Dedifferentiated amniotic fluid mesenchymal stem cell (primary cell): ENCODE measurements at regions not wholly inside any gene's neighbourhood (a gene's known extent, or its start where the extent isn't known, plus 50 kb on each side); places are given as distances from the start of the nearest gene placed in this dataset.

Source experiments
- DNase-seq: peaks from one replicate; pipeline ENCODE4 v3.0.0-alpha.2; 2016; ENCODE audit errors: extremely low spot score

GRCh38 chr10:105879401-105879800 is 1238.3 kb downstream of the SORCS3 start:
- DNase-seq: no peak

GRCh38 chr10:105875050-105875449 is 1234.0 kb downstream of the SORCS3 start:
- no peak for DNase-seq

- no peak for DNase-seq
Observed at GRCh38 chr10:105872665-105873064, 1231.6 kb downstream of the SORCS3 start.

GRCh38 chr10:105868935-105869334 is 1227.8 kb downstream of the SORCS3 start:
- DNase-seq: no peak

- no peak for DNase-seq
Observed at GRCh38 chr10:105864854-105865253, 1223.8 kb downstream of the SORCS3 start.

GRCh38 chr10:105857268-105858264 is 1216.5 kb downstream of the SORCS3 start:
- DNase-seq: no peak

- no peak for DNase-seq
Observed at GRCh38 chr10:105855791-105856190, 1214.7 kb downstream of the SORCS3 start.

- no peak for DNase-seq
Observed at GRCh38 chr10:105844676-105845570, 1203.8 kb downstream of the SORCS3 start.

- no peak for DNase-seq
Observed at GRCh38 chr10:105844241-105844640, 1203.2 kb downstream of the SORCS3 start.

- DNase-seq: no peak
Observed at GRCh38 chr10:105843786-105844185, 1202.7 kb downstream of the SORCS3 start.

- no peak for DNase-seq
Observed at GRCh38 chr10:105840288-105840770, 1199.2 kb downstream of the SORCS3 start.

GRCh38 chr10:105838392-105838791 is 1197.3 kb downstream of the SORCS3 start:
- DNase-seq: no peak

- DNase-seq: no peak
Observed at GRCh38 chr10:105837951-105838350, 1196.9 kb downstream of the SORCS3 start.

GRCh38 chr10:105834261-105835059 is 1193.4 kb downstream of the SORCS3 start:
- no peak for DNase-seq

GRCh38 chr10:105827133-105827532 is 1186.0 kb downstream of the SORCS3 start:
- no peak for DNase-seq

- no peak for DNase-seq
Observed at GRCh38 chr10:105807935-105808587, 1167.0 kb downstream of the SORCS3 start.

GRCh38 chr10:105803206-105803605 is 1162.1 kb downstream of the SORCS3 start:
- no peak for DNase-seq

GRCh38 chr10:105800641-105801040 is 1159.6 kb downstream of the SORCS3 start:
- no peak for DNase-seq

- no peak for DNase-seq
Observed at GRCh38 chr10:105798328-105798889, 1157.3 kb downstream of the SORCS3 start.

GRCh38 chr10:105797234-105797890 is 1156.3 kb downstream of the SORCS3 start:
- DNase-seq: no peak
